Ovary (tissue), 3 donors: ENCODE measurements at regions not wholly inside any gene's neighbourhood (a gene's known extent, or its start where the extent isn't known, plus 50 kb on each side); places are given as distances from the start of the nearest gene placed in this dataset.

Source experiments
- CTCF ChIP-seq, 3 donors: fragments of 450-650 bp in 2 of 3; fragments of 200-600 bp in 1 of 3; IDR thresholded peaks; one replicate each; pipeline versions ENCODE4 v1.5.1 to v1.8.0; 2016 to 2022; ENCODE audit warnings: antibody characterized with exemption in 3 of 3, mild to moderate bottlenecking in 1 of 3
- POLR2A ChIP-seq: fragments of 450-650 bp; IDR thresholded peaks from one replicate; pipeline ENCODE4 v1.6.1; 2017; ENCODE audit warnings: antibody characterized with exemption, mild to moderate bottlenecking, moderate library complexity
- donor health status: DM: no; HTN: no; CAD: no.

DNA sequence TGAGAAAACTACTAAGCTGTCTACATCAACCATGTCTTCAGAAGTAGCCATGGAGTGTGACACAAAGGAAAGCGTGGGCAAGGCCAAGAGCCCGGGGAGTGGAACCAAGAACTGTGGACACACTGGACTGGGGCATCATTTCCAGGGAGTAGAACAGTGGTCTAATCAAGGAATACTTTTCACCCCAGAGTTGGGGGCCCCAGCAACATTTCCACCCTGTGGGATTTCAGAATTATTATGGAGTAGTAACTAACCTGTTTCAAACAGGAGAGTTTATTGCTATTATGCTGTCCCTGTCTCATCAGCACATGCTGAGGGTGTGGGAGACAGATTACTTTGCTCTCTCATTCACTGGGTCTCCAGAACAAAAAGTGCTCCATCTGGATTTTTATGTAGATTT is 58.0 kb upstream of the FSTL4 start:
- TF ChIP-seq POLR2A, result no peak
- no peak for TF ChIP-seq CTCF (IDR thresholded peaks at IDR 0.05)
